Fibroblast of skin of right biceps (primary cell): ENCODE measurements at regions not wholly inside any gene's neighbourhood (a gene's known extent, or its start where the extent isn't known, plus 50 kb on each side); places are given as distances from the start of the nearest gene placed in this dataset.
"Not testable (repeated sequence)": the region's sequence is repeated elsewhere in the genome, so short reads cannot be mapped to it uniquely, and the experiment has no call there.

Experiments used
- DNase-seq: peaks from one replicate; pipeline ENCODE4 v3.0.0-alpha.2; 2013

DNA sequence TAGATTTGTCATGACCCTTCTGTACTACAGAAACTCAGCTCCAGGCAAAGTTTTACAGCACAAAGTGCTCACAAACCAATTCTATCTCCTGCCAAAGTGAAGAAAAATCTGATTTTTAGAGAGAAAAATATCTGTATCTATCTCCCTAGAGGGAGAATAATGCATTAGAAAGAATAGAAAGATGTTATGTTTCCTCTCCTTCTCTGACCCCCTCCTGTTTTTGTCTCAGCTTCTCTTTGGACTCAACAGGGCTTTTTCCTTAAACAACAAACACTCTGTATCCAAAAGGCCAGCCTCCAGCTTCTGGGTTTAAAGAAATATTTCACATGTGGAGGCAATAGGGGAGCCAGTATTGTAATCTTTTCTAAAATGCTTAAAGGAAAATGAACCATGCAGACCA is 627.4 kb downstream of the REEP3 start:
- no peak for DNase-seq

DNA sequence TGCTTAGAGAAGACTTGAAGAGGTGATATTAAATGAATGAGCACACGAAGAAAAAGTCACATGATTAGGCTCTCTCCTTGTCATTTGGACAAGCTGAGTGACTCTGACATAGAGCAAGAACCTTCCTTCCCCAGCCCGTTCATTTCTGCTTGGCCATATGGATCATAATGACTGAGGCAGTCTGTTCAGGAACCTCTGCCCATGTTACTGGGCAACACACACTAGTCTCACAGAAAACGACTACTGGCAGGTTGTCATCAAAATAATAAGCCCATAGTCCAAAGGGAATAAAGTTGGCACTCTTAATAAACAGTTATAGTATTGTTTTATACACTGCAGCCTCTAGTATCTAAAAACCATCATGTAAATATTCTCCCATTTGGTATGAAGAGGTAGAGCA is 635.0 kb downstream of the REEP3 start:
- DNase-seq = no peak

DNA sequence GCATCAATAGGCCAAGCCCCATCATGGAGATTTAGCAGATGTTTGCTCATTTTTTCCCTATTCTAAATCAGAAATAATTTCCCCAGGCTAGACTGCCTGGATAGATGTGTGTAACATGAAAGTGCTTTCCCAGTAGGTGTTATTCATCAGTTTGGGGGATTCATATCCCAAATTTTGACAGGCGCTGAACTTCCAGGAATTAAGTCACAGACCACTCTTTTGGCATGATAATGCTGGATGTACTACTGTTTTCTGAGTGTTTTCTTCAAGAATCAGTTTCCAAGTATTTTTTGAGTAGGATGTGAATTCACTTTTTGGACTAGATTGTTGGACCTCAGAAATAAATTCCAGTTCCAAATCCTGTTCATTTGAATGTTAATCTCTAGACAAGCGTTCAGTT is 637.4 kb downstream of the REEP3 start:
- DNase-seq = no peak

DNA sequence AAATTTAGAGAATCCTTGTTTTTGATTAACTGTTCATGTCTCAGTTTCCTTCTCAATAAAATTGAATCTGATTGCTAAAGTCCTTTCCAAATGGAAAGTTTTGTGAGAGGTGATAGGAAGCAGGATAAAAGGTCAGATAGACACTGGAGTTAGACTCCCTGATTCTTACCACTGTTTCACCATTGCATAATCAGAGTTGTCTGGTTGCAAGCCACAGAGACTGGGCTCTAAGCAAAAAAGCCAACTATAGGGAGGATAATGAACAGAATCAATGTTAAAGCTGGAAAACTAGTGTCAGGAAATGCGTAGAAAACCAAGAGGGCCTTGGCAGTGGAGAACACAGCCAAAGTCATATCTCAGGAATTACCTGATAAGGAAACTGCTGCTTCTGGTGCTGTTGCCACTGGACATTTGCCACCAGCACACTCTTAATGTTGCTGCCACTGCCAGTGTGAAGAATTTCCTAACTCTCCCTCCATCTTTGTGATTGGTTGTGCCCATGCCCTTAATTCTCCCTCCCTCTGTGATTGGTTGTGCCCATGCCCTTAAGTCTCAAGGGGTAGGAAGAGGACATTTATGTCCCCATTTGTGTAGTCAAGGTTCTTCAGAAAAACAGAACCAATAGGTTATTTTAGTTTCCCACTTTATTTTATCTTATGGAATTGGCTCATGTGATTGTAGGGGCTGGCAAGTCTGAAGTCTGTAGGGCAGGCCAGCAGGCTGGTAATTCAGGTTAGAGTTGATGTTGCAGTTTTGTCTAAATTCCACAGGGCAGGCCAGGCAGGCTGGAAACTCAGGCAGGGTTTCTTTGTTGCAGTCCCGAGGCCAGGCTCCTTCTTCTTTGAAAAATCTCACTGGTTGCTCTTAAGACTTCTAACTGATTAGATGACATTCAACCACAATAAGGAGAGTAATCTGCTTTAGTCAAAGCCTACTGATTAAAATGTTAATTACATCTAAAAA is 639.0 kb downstream of the REEP3 start:
- DNase-seq = no peak

DNA sequence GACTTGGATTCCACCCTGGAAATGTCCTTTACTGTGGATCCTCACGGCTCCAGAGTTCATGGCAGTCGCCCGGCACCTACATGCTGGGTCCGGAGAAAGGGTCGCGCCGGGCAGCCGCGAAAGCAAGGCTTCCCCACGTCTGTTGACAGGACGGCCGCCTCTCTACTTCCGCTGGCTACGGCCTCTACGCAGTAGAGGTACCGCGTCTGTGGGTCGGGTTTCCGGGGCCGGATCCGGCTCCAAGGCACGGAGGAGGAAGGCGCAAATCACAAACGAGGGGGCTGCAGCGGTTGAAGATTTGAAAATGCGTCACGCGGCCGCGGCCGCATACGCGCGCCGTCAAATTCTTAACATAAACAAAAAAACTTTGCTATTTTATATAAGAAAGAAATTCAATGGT is 649.6 kb downstream of the REEP3 start:
- no peak for DNase-seq

DNA sequence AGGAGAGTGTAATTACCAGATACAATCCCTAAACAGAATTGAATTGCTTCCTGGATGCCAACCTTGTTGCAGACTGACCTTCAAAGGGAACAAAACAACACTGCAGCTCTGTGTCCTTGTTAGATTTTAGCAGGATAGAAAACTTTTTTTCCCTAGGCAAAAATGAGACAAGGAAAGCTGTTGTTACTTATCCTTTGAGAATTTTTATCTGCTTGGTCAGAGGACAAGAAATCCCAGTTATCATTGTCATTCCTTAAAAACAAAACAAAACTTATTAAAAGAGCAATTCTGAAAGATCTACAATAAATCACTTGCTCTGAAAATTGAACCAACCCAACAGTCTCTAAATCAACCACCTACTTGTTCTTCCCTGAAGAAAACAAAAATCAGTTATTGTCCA is 652.6 kb downstream of the REEP3 start:
- no peak for DNase-seq

DNA sequence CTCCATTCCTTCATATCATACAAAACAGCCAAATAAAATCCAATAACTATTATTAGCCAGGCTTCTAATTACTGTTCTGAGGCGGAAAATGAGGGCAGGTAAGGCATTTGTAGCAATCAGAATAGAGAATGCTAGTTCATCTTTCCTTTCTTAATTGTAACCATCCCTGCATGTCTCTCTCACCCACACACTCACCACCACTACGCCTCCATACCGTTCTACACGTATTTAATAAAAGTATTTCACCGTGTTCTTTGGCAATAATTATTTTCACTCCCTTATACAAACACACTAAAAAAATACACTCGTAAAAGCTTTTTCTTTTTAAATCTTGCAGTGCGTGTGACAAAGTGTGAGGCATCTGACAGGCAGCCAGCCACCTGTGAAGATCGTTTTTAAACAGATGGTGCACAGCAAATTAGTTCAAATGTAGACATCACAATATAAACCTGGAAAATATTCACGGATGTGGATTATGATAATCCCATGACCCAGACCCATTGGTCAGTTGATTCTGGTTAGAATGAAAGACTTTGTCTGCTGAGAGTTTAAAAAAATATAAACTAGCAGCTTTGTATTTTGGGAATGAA is 653.6 kb downstream of the REEP3 start:
- no peak for DNase-seq

DNA sequence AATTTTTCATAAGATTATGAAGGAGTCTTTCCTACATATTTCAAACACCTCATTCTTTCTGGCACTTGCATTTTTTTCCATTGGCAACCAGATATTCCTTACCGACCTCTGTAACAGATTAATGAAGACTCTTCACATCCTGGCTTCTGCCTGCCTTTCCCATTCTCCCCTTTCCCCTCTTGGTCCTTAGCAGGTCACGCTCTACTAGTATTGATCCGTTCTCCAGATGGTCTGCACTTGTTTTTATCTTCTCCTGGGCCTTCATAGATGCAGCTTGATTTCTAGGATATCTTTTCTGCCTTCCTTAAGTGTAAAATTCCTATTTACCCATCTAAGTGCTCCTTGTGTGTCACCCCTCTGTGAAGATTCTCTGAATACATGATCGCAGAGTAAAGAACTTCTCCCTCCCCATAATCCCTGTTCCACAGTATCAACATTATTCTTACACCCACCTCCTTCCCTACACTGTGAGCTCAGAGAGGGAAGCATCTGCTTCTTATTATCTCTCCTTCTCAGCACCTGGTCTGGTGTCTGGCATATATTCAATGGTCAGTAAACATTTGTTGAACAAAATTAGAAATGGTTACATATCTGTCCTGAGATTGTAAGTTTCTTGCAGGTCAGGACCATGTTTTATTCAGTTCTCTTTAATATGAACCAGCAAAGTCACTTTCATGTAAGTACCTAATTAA is 654.2 kb downstream of the REEP3 start:
- no peak for DNase-seq

DNA sequence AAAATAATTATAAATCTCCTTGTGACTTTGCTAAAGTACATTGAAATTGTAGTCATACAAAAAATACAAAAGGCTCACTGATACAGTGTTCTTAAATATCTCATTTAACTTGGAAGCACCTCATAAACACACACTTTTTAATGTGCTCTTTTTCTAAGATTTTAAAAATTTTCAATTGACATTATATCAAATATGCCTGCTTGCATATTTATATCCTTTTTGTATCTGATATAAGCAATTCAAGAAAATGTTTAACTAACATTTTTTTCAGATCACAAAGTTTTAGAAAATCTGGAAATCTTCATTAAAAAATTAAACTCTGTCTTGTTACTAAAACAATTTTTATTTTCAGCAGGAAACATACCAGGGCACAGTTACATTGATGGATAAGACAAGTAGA is 661.5 kb downstream of the REEP3 start:
- DNase-seq = no peak

DNA sequence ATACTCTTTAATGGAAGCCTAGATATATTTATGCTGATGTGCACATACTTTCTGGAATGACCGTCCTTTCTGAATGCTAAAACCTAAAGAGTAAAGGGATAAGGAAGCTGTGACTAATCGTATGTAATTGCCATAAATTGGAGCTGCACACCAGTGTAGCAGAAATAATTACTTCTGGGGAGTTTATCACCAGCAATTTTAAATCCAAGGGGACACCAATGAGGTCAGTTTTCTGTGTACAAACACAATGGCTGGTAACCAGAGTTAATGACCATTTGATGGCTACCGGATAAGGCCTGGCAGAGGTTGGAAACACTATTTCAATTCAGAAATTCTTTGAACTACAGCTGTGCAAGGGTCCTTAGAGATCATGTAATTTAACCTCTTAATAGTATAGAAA is 670.1 kb downstream of the REEP3 start:
- DNase-seq = no peak

DNA sequence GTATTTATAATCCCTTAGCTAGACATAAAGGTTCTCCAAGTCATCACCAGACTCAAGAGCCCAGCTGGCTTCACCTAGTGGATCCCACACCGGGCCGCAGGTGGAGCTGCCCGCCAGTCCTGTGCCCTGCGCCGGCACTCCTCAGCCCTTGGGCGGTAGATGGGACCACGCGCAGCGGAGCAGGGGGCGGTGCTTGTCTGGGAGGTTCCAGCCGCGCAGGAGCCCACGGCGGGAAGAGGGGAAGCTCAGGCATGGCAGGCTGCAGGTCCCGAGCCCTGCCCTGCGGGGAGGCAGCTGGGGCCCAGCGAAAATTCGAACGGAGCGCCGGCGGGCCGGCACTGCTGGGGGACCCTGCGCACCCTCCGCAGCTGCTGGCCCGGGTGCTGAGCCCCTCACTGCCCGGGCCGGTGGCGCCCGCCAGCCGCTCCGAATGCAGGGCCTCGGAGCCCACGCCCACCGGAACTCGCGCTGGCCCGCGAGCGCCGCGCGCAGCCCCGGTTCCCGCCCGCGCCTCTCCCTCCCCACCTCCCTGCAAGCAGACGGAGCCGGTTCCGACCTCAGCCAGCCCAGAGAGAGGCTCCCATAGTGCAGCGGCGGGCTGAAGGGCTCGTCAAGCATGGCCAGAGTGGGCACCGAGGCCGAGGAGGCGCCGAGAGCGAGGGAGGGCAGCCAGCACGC is 675.6 kb downstream of the REEP3 start:
- DNase-seq = no peak

DNA sequence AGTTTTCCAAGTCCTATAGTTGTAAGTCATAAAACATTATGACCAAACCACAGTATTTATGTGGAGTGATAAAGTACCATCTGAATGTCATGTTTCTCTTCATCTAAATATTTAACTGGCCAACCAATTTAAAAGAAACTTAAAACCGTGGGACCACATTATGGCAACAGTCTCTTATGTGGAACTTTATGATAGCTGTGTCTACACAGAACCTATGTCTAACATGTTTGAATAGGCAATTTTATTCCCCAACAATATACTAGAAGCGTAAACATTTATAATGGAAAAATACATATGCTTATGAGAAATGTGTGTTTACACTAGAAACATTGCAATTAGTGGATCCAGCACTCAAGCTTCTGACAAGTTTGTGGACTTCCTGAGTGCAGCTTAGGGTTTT is 680.7 kb downstream of the REEP3 start:
- no peak for DNase-seq

DNA sequence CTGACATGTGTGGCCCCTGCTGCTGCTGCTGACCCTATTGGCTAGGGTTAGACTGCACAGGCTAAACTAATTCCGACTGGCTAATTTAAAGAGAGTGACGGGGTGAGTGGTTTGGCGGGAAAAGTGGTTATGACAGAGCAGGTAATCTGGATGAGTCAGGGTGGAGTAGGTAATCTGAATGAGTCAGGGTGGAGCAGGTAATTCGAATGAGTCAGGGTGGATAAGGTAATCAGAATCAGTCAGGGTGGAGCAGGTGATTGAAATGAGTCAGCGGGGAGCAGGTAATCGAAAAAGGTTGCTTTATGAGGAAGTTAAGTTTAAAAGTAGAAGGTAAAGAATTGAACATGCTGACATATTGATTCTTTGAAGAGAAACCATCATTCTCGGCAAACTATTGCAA is 683.3 kb downstream of the REEP3 start:
- not testable (repeated sequence) for DNase-seq

DNA sequence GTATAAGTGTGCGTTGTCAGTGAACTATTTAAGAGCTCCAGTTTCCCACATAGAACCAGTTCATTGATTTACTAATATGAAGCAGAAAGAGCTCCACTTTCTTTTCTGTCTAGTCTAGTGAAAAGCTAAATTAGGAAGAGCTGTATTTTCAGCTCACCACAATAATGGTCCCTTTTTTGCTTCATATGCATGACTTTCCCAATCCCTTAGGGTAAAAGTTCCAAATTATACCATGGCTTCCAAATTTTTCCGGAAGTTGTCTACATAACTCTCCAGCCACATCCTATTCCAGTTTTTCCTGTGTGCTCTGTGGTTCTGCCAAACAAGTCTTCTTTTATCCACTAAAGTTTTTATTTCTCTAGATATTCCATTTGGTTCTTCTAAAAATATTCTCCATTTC is 685.2 kb downstream of the REEP3 start:
- DNase-seq = no peak

DNA sequence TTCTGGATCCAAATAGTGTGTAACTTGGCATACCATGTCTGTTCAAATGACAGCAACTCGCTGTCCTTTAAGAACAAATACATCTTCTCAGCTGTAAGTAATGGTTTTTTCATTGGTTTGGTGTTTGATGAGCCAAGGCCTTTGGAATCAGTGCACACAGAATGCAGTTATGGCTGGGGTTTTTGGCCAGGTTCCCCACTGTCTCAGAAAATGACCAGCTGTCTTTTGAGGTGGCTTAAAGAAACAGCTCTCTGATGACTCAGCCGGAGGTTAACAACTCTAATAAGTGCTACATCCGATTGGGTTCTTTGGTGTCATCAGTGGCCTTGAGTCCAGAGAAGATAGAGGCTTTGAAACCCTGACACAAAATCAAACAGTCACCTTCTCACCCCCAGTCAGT is 688.4 kb downstream of the REEP3 start:
- DNase-seq = peak; percentile 19

DNA sequence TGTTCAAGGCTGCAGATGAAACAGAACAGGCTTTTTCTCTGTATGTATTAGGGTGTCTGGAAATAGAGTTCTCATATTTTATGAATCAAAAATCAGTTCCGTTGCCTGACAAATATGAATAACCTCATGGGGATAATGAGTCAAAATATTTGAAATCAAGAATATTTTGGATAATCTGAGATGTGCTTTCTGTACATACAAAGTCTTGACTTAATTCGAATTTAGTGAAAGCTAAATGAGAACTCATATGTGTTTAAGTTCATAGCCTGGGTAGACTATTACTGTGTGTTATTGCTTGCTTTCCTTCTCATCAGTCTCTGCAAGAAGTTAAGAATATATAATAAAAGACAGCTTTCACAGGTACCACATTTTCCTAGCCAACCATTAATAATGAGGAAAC is 689.0 kb downstream of the REEP3 start:
- no peak for DNase-seq

DNA sequence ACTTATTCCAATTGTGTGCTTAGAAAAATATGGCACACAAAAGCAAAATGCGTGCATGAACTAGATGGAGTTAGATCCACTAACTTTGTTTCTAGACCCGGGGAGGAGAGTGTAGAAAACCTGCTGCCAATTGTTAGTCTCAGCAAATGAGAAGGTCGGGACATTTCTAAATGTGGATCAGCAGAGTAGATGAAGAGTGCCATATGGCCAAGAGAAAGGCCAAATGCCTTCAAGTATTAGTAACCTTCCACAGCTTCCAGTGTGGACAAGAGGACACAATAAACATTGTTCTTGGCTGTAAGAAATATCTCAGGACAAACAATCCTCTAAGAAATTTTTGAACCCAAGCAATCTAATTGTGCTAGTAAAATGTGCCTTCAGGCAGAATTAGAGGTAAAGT is 690.3 kb downstream of the REEP3 start:
- no peak for DNase-seq

DNA sequence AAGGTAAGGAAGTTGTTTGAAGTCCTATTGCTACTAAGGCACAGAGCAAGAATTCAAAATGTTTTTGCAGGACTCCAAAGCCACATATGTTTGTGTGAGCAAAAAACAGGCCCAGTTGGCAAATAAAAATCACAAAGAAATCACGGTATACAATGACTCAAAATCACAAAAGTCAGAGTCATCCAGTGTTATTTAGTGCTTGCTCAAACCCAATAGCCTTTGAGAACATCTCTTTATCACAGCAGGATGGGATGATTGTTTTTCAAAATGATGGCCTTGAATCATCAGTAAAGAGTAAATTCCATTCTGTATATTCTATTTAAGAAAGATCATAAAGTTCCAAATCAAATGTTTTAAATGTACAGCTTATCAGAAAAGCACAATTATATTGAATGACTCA is 693.9 kb downstream of the REEP3 start:
- DNase-seq = no peak

DNA sequence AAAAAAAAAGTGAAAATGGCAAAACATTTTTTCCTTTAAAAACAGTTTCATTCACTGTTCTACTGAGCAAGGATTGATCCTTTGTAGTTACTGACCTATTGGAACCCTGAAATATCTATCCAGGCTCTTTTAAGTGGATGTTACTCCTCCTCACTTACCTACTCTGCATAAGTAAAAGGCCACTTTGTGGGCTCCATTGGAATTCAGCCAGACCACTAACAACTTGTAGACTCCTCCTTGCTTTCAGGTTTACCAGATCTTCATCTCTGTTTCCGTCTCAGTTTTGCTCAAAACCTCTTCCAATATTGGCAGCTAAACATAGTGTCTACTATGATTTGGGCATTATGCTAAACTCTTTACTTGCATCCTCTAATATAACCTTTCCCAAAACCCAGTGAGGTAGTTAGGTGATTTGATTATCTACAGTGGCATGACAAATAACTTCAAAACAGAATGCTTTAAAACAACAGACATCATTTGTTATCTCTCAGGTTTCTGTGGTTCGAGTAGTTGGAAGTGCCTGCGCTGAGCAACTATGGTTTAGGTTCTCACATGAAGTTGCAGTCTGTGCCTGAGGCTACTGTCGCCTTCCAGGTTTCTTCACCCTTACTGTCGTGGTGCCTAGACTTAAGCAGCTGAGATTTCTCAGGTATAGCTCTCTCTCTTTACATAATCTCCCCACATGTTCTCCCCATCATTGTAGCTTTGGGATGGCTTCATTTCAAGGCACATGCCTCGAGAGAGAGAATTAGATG is 698.2 kb downstream of the REEP3 start:
- DNase-seq = no peak

DNA sequence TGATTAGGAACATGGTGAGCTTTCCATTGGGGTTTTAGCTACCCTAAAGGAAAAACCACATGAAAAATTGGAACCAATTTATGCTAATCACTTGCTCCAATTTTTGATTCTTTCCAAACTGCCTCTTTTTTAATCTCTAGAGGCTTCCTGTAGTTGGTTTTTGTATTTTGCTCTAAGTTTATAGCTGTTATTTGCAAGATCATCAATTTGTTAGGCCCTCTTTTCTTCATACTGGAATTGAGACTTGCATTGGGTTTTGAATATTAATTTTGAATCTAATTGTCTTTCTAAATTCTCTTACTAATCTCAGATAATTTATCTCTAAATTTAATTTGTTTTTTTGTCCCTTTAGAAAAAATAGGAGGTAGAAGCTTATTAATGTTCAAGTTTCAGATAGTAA is 713.3 kb downstream of the REEP3 start:
- DNase-seq = no peak

DNA sequence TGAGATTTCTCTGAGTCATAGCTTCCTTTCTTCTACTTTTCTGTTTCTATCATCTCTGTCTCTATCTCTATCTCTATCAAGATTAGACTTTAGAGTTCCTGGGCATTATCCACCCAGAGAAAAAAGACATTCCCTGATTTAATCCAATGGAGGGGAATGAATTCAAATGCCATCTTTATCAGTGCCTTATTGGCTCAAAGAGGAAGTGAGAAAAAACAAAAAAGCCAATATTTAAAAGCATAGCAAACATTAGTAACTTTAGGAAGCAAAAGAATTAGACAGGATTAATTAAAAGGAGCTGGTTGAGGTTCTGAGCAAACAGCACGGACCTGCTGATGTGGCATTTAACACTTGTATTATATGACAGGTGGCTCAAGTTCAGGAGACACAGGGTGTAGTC is 736.5 kb downstream of the REEP3 start:
- DNase-seq = no peak

DNA sequence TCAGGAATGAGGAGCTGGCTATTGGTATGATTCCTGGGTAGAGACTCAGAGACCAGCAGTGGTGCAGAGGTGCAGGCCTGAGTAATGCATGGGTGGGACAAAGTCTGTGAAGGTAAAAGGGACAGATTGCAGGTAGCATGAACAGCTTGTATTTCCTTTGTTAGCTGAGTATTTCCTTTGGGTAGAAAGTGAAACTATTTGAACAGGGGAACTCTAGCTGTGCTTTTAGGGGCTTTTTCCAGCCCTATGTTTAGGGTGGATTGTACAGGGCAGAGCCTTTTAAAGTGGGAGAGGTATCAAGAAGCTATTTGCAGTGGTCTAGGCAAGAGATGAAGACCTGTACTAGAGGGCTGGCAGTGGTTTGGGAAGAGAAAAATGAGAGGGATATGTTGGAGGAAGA is 739.9 kb downstream of the REEP3 start:
- no peak for DNase-seq

DNA sequence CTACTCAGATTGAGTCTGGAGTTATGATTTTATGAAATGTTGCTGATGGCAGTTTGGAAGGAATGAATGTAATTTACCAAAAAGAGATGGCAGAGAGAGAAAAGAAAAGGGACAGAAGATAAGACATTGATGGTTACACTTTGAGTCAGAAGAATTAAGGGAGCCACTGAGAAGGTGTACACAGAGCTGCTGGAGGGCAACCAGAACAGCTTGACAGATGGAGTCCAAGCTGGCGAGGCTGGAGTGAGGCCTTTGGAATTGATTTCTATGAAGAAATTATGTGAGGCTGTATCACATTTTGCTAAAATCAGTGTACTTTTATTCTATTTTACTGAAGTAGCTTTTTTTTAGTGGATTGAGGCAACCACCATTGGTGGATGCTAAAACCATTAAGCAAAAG is 740.5 kb downstream of the REEP3 start:
- DNase-seq = no peak
